ENCODE measurements at regions not wholly inside any gene's neighbourhood (a gene's known extent, or its start where the extent isn't known, plus 50 kb on each side); places are given as distances from the start of the nearest gene placed in this dataset.

GRCh38 chr2:133956434-133956935 lies 297.4 kb upstream of the MGAT5 start:
- H3K27me3 ChIP-seq (ENCODE audit: control insufficient read depth, insufficient read depth, low read length) = no peaks in the 10 kb centered on the region
- H4K20me1 ChIP-seq (ENCODE audit: control insufficient read depth, extremely low read depth, insufficient read depth, low read length) = no peaks in the 10 kb centered on the region
- no peak overlapping the region for H3K9ac ChIP-seq (ENCODE audit: insufficient read depth, low read length)
- H3K79me2 ChIP-seq (ENCODE audit: control insufficient read depth, insufficient read depth, low read length) = no peaks in the 10 kb centered on the region
- TF ChIP-seq EZH2 (IDR thresholded peaks at IDR 0.05; ENCODE audit: low read length, missing control alignments) = no peak
- TF ChIP-seq CTCF (conservative IDR thresholded peaks at IDR 0.05 in 1 of 2, IDR thresholded peaks at IDR 0.05 in 1 of 2; ENCODE audit: low read depth in 1 of 2, low read length in 2 of 2) = no peak
- no peak overlapping the region for H3K27ac ChIP-seq (ENCODE audit: insufficient read depth, low read length)
- H3K4me2 ChIP-seq (ENCODE audit: extremely low read depth, insufficient read depth, low read length) = no peak overlapping the region
- H3K36me3 ChIP-seq (ENCODE audit: control insufficient read depth, insufficient read depth, low read length) = no peaks in the 10 kb centered on the region
- no peak overlapping the region for H2AFZ ChIP-seq (ENCODE audit: low read length)
- DNase-seq (ENCODE audit: low read depth in 2 of 2) = no peak
- H3K4me1 ChIP-seq (ENCODE audit: control insufficient read depth, extremely low read depth, insufficient read depth, low read length) = no peaks in the 10 kb centered on the region
- no peaks in the 10 kb centered on the region for H3K9me3 ChIP-seq (ENCODE audit: control insufficient read depth, insufficient read depth, low read depth, low read length)
- no peak overlapping the region for H3K4me3 ChIP-seq (replicated peaks in 1 of 4; ENCODE audit: control extremely low read depth in 1 of 4, insufficient read depth in 1 of 4, low read depth in 3 of 4, low read length in 4 of 4)

GRCh38 chr2:133957724-133958480 lies 296.0 kb upstream of the MGAT5 start:
- no peak for DNase-seq (ENCODE audit: low read depth in 2 of 2)

GRCh38 chr2:133959066-133959465 lies 294.8 kb upstream of the MGAT5 start:
- Histone ChIP-seq H3K4me2 (ENCODE audit: extremely low read depth, insufficient read depth, low read length) (no peak overlapping the region), H3K79me2 (ENCODE audit: control insufficient read depth, insufficient read depth, low read length) (no peaks in the 10 kb centered on the region), H3K4me3 (replicated peaks in 1 of 4; ENCODE audit: control extremely low read depth in 1 of 4, insufficient read depth in 1 of 4, low read depth in 3 of 4, low read length in 4 of 4) (no peak overlapping the region), H3K9me3 (ENCODE audit: control insufficient read depth, insufficient read depth, low read depth, low read length) (no peaks in the 10 kb centered on the region), H3K27ac (ENCODE audit: insufficient read depth, low read length) (no peak overlapping the region), H4K20me1 (ENCODE audit: control insufficient read depth, extremely low read depth, insufficient read depth, low read length) (no peaks in the 10 kb centered on the region), H2AFZ (ENCODE audit: low read length) (no peak overlapping the region), H3K27me3 (ENCODE audit: control insufficient read depth, insufficient read depth, low read length) (no peaks in the 10 kb centered on the region), H3K9ac (ENCODE audit: insufficient read depth, low read length) (no peak overlapping the region), H3K4me1 (ENCODE audit: control insufficient read depth, extremely low read depth, insufficient read depth, low read length) (no peaks in the 10 kb centered on the region), H3K36me3 (ENCODE audit: control insufficient read depth, insufficient read depth, low read length) (no peaks in the 10 kb centered on the region)
- TF ChIP-seq EZH2 (IDR thresholded peaks at IDR 0.05; ENCODE audit: low read length, missing control alignments) (no peak), CTCF (conservative IDR thresholded peaks at IDR 0.05 in 1 of 2, IDR thresholded peaks at IDR 0.05 in 1 of 2; ENCODE audit: low read depth in 1 of 2, low read length in 2 of 2) (no peak)
- DNase-seq (ENCODE audit: low read depth in 2 of 2) = no peak

More at GRCh38 chr2:133957724-133958480, 296.0 kb upstream of the MGAT5 start:
- Histone ChIP-seq H3K4me3 (replicated peaks in 1 of 4; ENCODE audit: control extremely low read depth in 1 of 4, insufficient read depth in 1 of 4, low read depth in 3 of 4, low read length in 4 of 4) (no peak overlapping the region), H3K79me2 (ENCODE audit: control insufficient read depth, insufficient read depth, low read length) (no peaks in the 10 kb centered on the region), H4K20me1 (ENCODE audit: control insufficient read depth, extremely low read depth, insufficient read depth, low read length) (no peaks in the 10 kb centered on the region), H3K36me3 (ENCODE audit: control insufficient read depth, insufficient read depth, low read length) (no peaks in the 10 kb centered on the region), H3K27me3 (ENCODE audit: control insufficient read depth, insufficient read depth, low read length) (no peaks in the 10 kb centered on the region), H3K27ac (ENCODE audit: insufficient read depth, low read length) (no peak overlapping the region), H2AFZ (ENCODE audit: low read length) (no peak overlapping the region), H3K4me2 (ENCODE audit: extremely low read depth, insufficient read depth, low read length) (no peak overlapping the region), H3K9ac (ENCODE audit: insufficient read depth, low read length) (no peak overlapping the region), H3K9me3 (ENCODE audit: control insufficient read depth, insufficient read depth, low read depth, low read length) (no peaks in the 10 kb centered on the region), H3K4me1 (ENCODE audit: control insufficient read depth, extremely low read depth, insufficient read depth, low read length) (no peaks in the 10 kb centered on the region)
- TF ChIP-seq CTCF (conservative IDR thresholded peaks at IDR 0.05 in 1 of 2, IDR thresholded peaks at IDR 0.05 in 1 of 2; ENCODE audit: low read depth in 1 of 2, low read length in 2 of 2) (no peak), EZH2 (IDR thresholded peaks at IDR 0.05; ENCODE audit: low read length, missing control alignments) (no peak)
